ENCODE measurements at regions not wholly inside any gene's neighbourhood (a gene's known extent, or its start where the extent isn't known, plus 50 kb on each side); places are given as distances from the start of the nearest gene placed in this dataset.

DNA sequence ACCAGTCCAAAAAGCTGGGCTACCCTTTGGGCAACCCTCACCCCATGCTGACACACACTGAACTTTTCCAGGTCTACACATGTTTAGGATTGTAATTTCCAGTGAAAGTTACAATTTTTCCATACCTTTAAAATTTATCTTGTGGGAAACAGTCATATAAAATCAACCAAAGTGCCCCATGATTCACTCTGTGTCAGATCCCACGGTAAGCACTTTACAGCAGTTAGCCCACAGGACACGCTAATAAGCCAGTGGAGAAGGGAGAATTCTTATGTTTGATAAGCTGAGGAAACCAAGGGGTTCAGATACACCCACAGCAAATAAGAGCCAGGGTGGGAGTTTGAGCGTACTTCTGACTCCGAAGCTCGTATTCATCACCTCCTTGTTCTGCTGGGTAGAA, 72.4 kb upstream of the TBL1X start:
- DNase-seq (no peak), ATAC-seq (ENCODE audit: insufficient read depth, low read depth) (no peak)
- H3K9ac ChIP-seq (ENCODE audit: low read depth, low read length) = no peak overlapping the region
- no peak overlapping the region for H3K4me2 ChIP-seq (ENCODE audit: insufficient read depth, low read length)
- H4K20me1 ChIP-seq (ENCODE audit: insufficient read depth, low read length) = no peaks in the 10 kb centered on the region
- TF ChIP-seq CTCF (IDR thresholded peaks at IDR 0.05; ENCODE audit: borderline replicate concordance, extremely low read depth, low read length, poor library complexity, severe bottlenecking) = no peak
- no peak for TF ChIP-seq EZH2 (IDR thresholded peaks at IDR 0.05; ENCODE audit: borderline replicate concordance, low read depth, low read length, severe bottlenecking)
- H3K36me3 ChIP-seq (ENCODE audit: insufficient read depth, low read length) = no peaks in the 10 kb centered on the region
- H3K27ac ChIP-seq (ENCODE audit: low read length) = no peak overlapping the region
- H3K27me3 ChIP-seq (ENCODE audit: insufficient read depth, low read length, poor library complexity) = no peaks in the 10 kb centered on the region
- no peaks in the 10 kb centered on the region for H3K79me2 ChIP-seq (ENCODE audit: insufficient read depth, low read length)
- no peaks in the 10 kb centered on the region for H3K4me1 ChIP-seq (ENCODE audit: insufficient read depth, low read length)
- H3K9me3 ChIP-seq (ENCODE audit: insufficient read depth, low read length, severe bottlenecking) = no peaks in the 10 kb centered on the region
- no peak overlapping the region for H3K4me3 ChIP-seq (ENCODE audit: low read depth in 1 of 2, low read length in 2 of 2)
- H2AFZ ChIP-seq (ENCODE audit: low read depth, low read length) = no peak overlapping the region

DNA sequence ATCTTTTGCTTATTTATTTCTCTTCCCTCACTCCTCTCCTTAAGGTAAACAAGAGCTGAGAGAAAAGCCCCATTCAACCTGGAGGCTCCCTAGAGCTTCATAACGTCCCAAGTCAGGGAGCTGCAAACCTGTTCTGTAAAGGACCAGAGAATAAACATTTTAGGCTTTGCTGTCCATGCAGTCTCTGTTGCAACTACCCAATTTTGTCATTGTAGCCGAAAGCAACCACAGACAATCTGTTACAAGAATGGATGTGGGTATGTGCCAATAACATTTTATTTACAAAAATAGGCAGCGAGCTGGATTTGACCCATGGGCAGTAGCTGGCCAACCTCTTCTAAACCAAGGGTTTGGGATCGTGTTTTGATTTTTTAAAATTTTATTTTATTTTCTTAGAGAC, 71.3 kb upstream of the TBL1X start:
- no peaks in the 10 kb centered on the region for H3K79me2 ChIP-seq (ENCODE audit: insufficient read depth, low read length)

GRCh38 chrX:9394212-9394611, 70.6 kb upstream of the TBL1X start:
- no peak for ATAC-seq (ENCODE audit: insufficient read depth, low read depth)
- no peak overlapping the region for H2AFZ ChIP-seq (ENCODE audit: low read depth, low read length)

More for the DNA sequence above, 71.3 kb upstream of the TBL1X start:
- ATAC-seq (ENCODE audit: insufficient read depth, low read depth) (no peak), DNase-seq (no peak)
- no peak overlapping the region for H3K4me3 ChIP-seq (ENCODE audit: low read depth in 1 of 2, low read length in 2 of 2)
- H3K27me3 ChIP-seq (ENCODE audit: insufficient read depth, low read length, poor library complexity) = no peaks in the 10 kb centered on the region
- no peak overlapping the region for H2AFZ ChIP-seq (ENCODE audit: low read depth, low read length)
- H3K4me1 ChIP-seq (ENCODE audit: insufficient read depth, low read length) = no peaks in the 10 kb centered on the region
- no peak overlapping the region for H3K27ac ChIP-seq (ENCODE audit: low read length)
- H3K9ac ChIP-seq (ENCODE audit: low read depth, low read length) = no peak overlapping the region
- no peaks in the 10 kb centered on the region for H4K20me1 ChIP-seq (ENCODE audit: insufficient read depth, low read length)
- no peak for TF ChIP-seq CTCF (IDR thresholded peaks at IDR 0.05; ENCODE audit: borderline replicate concordance, extremely low read depth, low read length, poor library complexity, severe bottlenecking)
- TF ChIP-seq EZH2 (IDR thresholded peaks at IDR 0.05; ENCODE audit: borderline replicate concordance, low read depth, low read length, severe bottlenecking) = no peak
- H3K9me3 ChIP-seq (ENCODE audit: insufficient read depth, low read length, severe bottlenecking) = no peaks in the 10 kb centered on the region
- H3K36me3 ChIP-seq (ENCODE audit: insufficient read depth, low read length) = no peaks in the 10 kb centered on the region
- no peak overlapping the region for H3K4me2 ChIP-seq (ENCODE audit: insufficient read depth, low read length)

More at GRCh38 chrX:9394212-9394611, 70.6 kb upstream of the TBL1X start:
- Histone ChIP-seq H4K20me1 (ENCODE audit: insufficient read depth, low read length) (no peaks in the 10 kb centered on the region), H3K9ac (ENCODE audit: low read depth, low read length) (no peak overlapping the region), H3K27me3 (ENCODE audit: insufficient read depth, low read length, poor library complexity) (no peaks in the 10 kb centered on the region), H3K4me2 (ENCODE audit: insufficient read depth, low read length) (no peak overlapping the region), H3K4me1 (ENCODE audit: insufficient read depth, low read length) (no peaks in the 10 kb centered on the region), H3K27ac (ENCODE audit: low read length) (no peak overlapping the region), H3K79me2 (ENCODE audit: insufficient read depth, low read length) (no peaks in the 10 kb centered on the region), H3K9me3 (ENCODE audit: insufficient read depth, low read length, severe bottlenecking) (no peaks in the 10 kb centered on the region), H3K36me3 (ENCODE audit: insufficient read depth, low read length) (no peaks in the 10 kb centered on the region), H3K4me3 (ENCODE audit: low read depth in 1 of 2, low read length in 2 of 2) (no peak overlapping the region)
- DNase-seq = no peak
- no peak for TF ChIP-seq EZH2 (IDR thresholded peaks at IDR 0.05; ENCODE audit: borderline replicate concordance, low read depth, low read length, severe bottlenecking)
- no peak for TF ChIP-seq CTCF (IDR thresholded peaks at IDR 0.05; ENCODE audit: borderline replicate concordance, extremely low read depth, low read length, poor library complexity, severe bottlenecking)
